ENCODE measurements at regions not wholly inside any gene's neighbourhood (a gene's known extent, or its start where the extent isn't known, plus 50 kb on each side); places are given as distances from the start of the nearest gene placed in this dataset.

GRCh38 chr6:148217051-148217450, 125.6 kb upstream of the SASH1 start:
- TF ChIP-seq EZH2 (IDR thresholded peaks at IDR 0.05; ENCODE audit: borderline replicate concordance, low read depth, low read length, severe bottlenecking): no peak
- TF ChIP-seq, protein P1, sequence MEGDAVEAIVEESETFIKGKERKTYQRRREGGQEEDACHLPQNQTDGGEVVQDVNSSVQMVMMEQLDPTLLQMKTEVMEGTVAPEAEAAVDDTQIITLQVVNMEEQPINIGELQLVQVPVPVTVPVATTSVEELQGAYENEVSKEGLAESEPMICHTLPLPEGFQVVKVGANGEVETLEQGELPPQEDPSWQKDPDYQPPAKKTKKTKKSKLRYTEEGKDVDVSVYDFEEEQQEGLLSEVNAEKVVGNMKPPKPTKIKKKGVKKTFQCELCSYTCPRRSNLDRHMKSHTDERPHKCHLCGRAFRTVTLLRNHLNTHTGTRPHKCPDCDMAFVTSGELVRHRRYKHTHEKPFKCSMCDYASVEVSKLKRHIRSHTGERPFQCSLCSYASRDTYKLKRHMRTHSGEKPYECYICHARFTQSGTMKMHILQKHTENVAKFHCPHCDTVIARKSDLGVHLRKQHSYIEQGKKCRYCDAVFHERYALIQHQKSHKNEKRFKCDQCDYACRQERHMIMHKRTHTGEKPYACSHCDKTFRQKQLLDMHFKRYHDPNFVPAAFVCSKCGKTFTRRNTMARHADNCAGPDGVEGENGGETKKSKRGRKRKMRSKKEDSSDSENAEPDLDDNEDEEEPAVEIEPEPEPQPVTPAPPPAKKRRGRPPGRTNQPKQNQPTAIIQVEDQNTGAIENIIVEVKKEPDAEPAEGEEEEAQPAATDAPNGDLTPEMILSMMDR (IDR thresholded peaks at IDR 0.05; ENCODE audit: borderline replicate concordance, extremely low read depth, low read length, poor library complexity, severe bottlenecking): no peak
